Smooth muscle cell (in vitro differentiated cells): ENCODE measurements at regions not wholly inside any gene's neighbourhood (a gene's known extent, or its start where the extent isn't known, plus 50 kb on each side); places are given as distances from the start of the nearest gene placed in this dataset.

ENCODE experiments used
- DNase-seq: peaks from one replicate; lab custom pipeline; 2025; ENCODE audit not compliant: unreplicated experiment; lab: John Stamatoyannopoulos, UW
- H2AFZ ChIP-seq: fragments of 200-600 bp; sonication (generic); 2 replicates; pipeline ENCODE4 v1.6.0; 2016; ENCODE audit warnings: antibody characterized with exemption, low read depth, mild to moderate bottlenecking
- H3F3A ChIP-seq: fragments of 200-600 bp; sonication (generic); 2 replicates; pipeline ENCODE4 v1.6.0; 2017; ENCODE audit warnings: antibody characterized with exemption, low read depth
- H3K27ac ChIP-seq: fragments of 200-600 bp; sonication (generic); 2 replicates; pipeline ENCODE4 v1.5.1; 2016; ENCODE audit warnings: low read depth, mild to moderate bottlenecking
- H3K27me3 ChIP-seq: fragments of 200-600 bp; sonication (generic); 2 replicates; pipeline ENCODE4 v1.6.1; 2016; ENCODE audit warnings: low read depth, mild to moderate bottlenecking
- H3K36me3 ChIP-seq: fragments of 200-600 bp; sonication (generic); 2 replicates; pipeline ENCODE4 v1.5.1; 2016; ENCODE audit warnings: low read depth
- H3K4me1 ChIP-seq: fragments of 200-600 bp; sonication (generic); 2 replicates; pipeline ENCODE4 v1.5.1; 2016; ENCODE audit warnings: low read depth
- H3K4me2 ChIP-seq: fragments of 200-600 bp; sonication (generic); 2 replicates; pipeline ENCODE4 v1.6.0; 2016; ENCODE audit warnings: mild to moderate bottlenecking
- H3K4me3 ChIP-seq: fragments of 200-600 bp; sonication (generic); 2 replicates; pipeline ENCODE4 v1.5.1; 2016; ENCODE audit warnings: mild to moderate bottlenecking
- H3K79me2 ChIP-seq: fragments of 200-600 bp; sonication (generic); 2 replicates; pipeline ENCODE4 v1.6.0; 2016; ENCODE audit warnings: low read depth, mild to moderate bottlenecking
- H3K9ac ChIP-seq: fragments of 200-600 bp; sonication (generic); 2 replicates; pipeline ENCODE4 v1.6.0; 2016; ENCODE audit warnings: low read depth
- H3K9me3 ChIP-seq: fragments of 200-600 bp; sonication (generic); replicated peaks from 2 replicates; pipeline ENCODE4 v1.5.1; 2016; ENCODE audit warnings: low read depth
- H4K20me1 ChIP-seq: fragments of 200-600 bp; sonication (generic); 2 replicates; pipeline ENCODE4 v1.6.0; 2016; ENCODE audit warnings: low read depth
- WGBS: methylation state at CpG from one replicate; pipeline ENCODE4 v1.1.7; 2016; ENCODE audit warnings: low lambda C conversion rate; 5-methylcytosine and 5-hydroxymethylcytosine counted together
- TF ChIP-seq, protein P1 (sequence below): fragments of 200-600 bp; sonication (generic); IDR thresholded peaks from 2 replicates; pipeline ENCODE4 v1.5.1; 2017; ENCODE audit warnings: borderline replicate concordance, mild to moderate bottlenecking, antibody characterized with exemption; ENCODE audit not compliant: insufficient read depth, poor library complexity, severe bottlenecking

DNA sequence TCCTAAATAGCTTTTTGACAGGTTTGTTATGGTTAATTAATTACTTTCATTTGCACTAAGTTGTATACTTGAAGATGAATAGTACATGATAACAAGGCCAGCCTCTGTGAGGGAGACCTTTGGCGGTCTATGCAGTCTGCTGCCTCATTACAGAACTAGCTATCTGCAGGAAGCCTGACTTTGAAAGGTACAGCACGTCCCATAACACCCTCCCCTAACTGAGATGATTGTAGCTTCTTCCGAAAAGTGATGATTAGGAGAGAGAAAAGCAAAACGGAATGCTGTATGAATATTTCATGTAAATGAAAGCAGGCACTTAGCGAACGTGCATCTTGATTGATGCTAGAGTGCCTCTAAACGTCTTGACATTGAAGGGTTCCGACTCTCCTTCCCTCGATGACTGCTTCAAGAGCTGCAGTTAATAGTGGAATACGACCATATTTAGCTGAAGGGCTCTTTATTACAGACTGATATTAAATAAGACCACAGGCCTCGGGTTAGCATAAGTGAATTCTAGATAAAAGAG lies 116.2 kb upstream of the TMCO5A start:
- Histone ChIP-seq H3F3A (no peaks in the 10 kb centered on the region), H3K79me2 (no peaks in the 10 kb centered on the region), H3K27me3 (no peaks in the 10 kb centered on the region), H3K4me3 (no peak overlapping the region), H3K27ac (no peak overlapping the region), H3K9me3 (no peaks in the 10 kb centered on the region), H4K20me1 (no peaks in the 10 kb centered on the region), H3K9ac (no peak overlapping the region), H3K36me3 (no peaks in the 10 kb centered on the region), H2AFZ (no peak overlapping the region), H3K4me1 (no peaks in the 10 kb centered on the region), H3K4me2 (no peak overlapping the region)
- 90% methylated on average over 11 of the region's 11 CpGs for WGBS
- DNase-seq, result no peak
- TF ChIP-seq, protein P1, sequence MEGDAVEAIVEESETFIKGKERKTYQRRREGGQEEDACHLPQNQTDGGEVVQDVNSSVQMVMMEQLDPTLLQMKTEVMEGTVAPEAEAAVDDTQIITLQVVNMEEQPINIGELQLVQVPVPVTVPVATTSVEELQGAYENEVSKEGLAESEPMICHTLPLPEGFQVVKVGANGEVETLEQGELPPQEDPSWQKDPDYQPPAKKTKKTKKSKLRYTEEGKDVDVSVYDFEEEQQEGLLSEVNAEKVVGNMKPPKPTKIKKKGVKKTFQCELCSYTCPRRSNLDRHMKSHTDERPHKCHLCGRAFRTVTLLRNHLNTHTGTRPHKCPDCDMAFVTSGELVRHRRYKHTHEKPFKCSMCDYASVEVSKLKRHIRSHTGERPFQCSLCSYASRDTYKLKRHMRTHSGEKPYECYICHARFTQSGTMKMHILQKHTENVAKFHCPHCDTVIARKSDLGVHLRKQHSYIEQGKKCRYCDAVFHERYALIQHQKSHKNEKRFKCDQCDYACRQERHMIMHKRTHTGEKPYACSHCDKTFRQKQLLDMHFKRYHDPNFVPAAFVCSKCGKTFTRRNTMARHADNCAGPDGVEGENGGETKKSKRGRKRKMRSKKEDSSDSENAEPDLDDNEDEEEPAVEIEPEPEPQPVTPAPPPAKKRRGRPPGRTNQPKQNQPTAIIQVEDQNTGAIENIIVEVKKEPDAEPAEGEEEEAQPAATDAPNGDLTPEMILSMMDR, result no peak

DNA sequence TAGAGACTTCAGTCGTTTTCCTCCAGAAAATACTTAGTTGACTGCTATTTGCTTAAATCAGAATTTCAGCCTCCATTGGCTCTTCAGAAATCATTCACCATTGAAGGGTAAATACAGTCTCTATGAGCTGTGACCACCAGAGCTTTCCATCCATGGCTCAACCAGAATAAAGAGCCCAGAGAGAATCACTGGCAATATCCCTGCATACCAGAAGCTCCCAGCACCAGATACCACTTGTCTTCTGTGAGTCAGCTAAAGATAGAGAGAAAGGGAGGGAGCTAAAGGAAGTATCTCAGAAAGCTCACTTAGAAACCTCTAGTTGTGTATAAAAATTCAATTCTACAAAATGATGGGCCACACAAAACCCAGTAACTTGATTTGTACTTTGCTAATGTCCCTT lies 115.2 kb upstream of the TMCO5A start:
- DNase-seq, result no peak
- no peaks in the 10 kb centered on the region for H3K79me2 ChIP-seq
- WGBS, result 85% methylated on average over 1 of the region's 1 CpG

DNA sequence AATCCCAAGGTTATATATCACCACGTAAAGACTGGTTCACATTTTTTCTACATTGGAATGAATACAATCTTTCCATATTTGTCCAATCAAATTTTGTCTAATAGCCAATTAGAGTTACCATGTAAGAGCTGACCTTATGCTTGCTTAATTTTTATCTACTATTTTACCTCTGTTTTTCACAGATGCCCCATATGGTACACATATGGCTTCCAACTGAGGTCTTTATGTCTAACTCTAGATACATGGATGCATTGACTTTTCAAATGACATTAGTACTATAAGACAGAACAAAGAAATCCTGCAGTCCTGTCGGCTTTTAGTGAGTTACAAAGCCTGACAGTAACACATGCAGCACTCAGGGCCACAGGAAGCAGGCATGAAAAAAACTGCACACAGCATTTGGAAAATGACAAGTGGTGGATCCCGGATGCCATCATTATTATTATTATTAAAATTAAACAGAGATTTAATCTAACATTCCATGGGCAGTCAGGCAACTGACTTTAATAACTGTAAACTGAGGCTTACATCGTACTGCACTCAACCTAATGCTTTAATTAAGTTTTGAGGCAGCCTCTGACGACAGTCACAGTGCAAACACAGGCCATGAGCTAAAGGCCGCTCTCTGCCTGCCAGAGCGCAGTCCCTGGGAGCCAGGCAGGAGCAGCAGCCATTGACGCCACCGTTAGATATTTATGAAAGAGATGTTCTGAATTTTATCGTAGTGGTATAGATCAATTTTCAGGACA lies 113.9 kb upstream of the TMCO5A start:
- Histone ChIP-seq H2AFZ (no peak overlapping the region), H4K20me1 (no peaks in the 10 kb centered on the region), H3K27me3 (no peaks in the 10 kb centered on the region), H3K27ac (no peak overlapping the region), H3K9me3 (no peaks in the 10 kb centered on the region), H3K36me3 (no peaks in the 10 kb centered on the region), H3K4me1 (peaks cover 12% of the 10 kb centered on the region), H3K4me3 (no peak overlapping the region), H3K9ac (no peak overlapping the region), H3F3A (no peaks in the 10 kb centered on the region), H3K79me2 (no peaks in the 10 kb centered on the region), H3K4me2 (no peak overlapping the region)
- WGBS, result 88% methylated on average over 10 of the region's 10 CpGs
- TF ChIP-seq, protein P1, result no peak
- no peak for DNase-seq

More for the DNA sequence above, 115.2 kb upstream of the TMCO5A start:
- H2AFZ ChIP-seq, result no peak overlapping the region
- TF ChIP-seq, protein P1, result no peak
- no peaks in the 10 kb centered on the region for H3K27me3 ChIP-seq
- H3K4me2 ChIP-seq, result peak overlapping the region; percentile 33
- H4K20me1 ChIP-seq, result no peaks in the 10 kb centered on the region
- no peak overlapping the region for H3K4me3 ChIP-seq
- no peak overlapping the region for H3K9ac ChIP-seq
- peaks cover 6% of the 10 kb centered on the region for H3K4me1 ChIP-seq
- no peaks in the 10 kb centered on the region for H3F3A ChIP-seq
- H3K36me3 ChIP-seq, result no peaks in the 10 kb centered on the region
- no peak overlapping the region for H3K27ac ChIP-seq
- H3K9me3 ChIP-seq, result no peaks in the 10 kb centered on the region
